ENCODE measurements at regions not wholly inside any gene's neighbourhood (a gene's known extent, or its start where the extent isn't known, plus 50 kb on each side); places are given as distances from the start of the nearest gene placed in this dataset.

- Histone ChIP-seq H3K9me3 (replicated peaks in 1 of 3) (no peaks in the 10 kb centered on the region), H3K4me3 (no peak overlapping the region), H3K27ac (no peak overlapping the region), H3K36me3 (replicated peaks in 1 of 2) (no peaks in the 10 kb centered on the region), H3K4me1 (replicated peaks in 1 of 2) (no peaks in the 10 kb centered on the region), H3K27me3 (no peaks in the 10 kb centered on the region)
- TF ChIP-seq POLR2A (IDR thresholded peaks at IDR 0.05): no peak
- TF ChIP-seq CTCF (IDR thresholded peaks at IDR 0.05): no peak
- intact Hi-C loops (cut with DNase I): no loop called here
- 30 to 42% (median 35%) methylated on average over 4 of the region's 4 CpGs for WGBS, 4 donors
- DNase-seq: no peak
These were observed 401.5 kb upstream of the GOLIM4 start for GRCh38 chr3:168497183-168497582.

- Histone ChIP-seq H3K36me3 (replicated peaks in 1 of 2) (no peaks in the 10 kb centered on the region), H3K27me3 (no peaks in the 10 kb centered on the region), H3K9me3 (replicated peaks in 1 of 3) (no peaks in the 10 kb centered on the region), H3K4me3 (no peak overlapping the region), H3K27ac (no peak overlapping the region), H3K4me1 (replicated peaks in 1 of 2) (no peaks in the 10 kb centered on the region)
- no peak for DNase-seq
- WGBS, 4 donors: 73 to 85% (median 79%) methylated on average over 2 of the region's 2 CpGs
- no peak for TF ChIP-seq POLR2A (IDR thresholded peaks at IDR 0.05)
- TF ChIP-seq CTCF (IDR thresholded peaks at IDR 0.05): no peak
- intact Hi-C loops (cut with DNase I): no loop called here
These were observed 400.2 kb upstream of the GOLIM4 start for GRCh38 chr3:168495932-168496331.

- Histone ChIP-seq H3K27me3 (no peaks in the 10 kb centered on the region), H3K27ac (no peak overlapping the region), H3K4me1 (replicated peaks in 1 of 2) (no peaks in the 10 kb centered on the region), H3K9me3 (replicated peaks in 1 of 3) (no peaks in the 10 kb centered on the region), H3K36me3 (replicated peaks in 1 of 2) (no peaks in the 10 kb centered on the region), H3K4me3 (no peak overlapping the region)
- intact Hi-C loops (cut with DNase I): no loop called here
- no peak for DNase-seq
- 73 to 85% (median 79%) methylated on average over 2 of the region's 2 CpGs for WGBS, 4 donors
- TF ChIP-seq CTCF (IDR thresholded peaks at IDR 0.05) (no peak), POLR2A (IDR thresholded peaks at IDR 0.05) (no peak)
These were observed 399.5 kb upstream of the GOLIM4 start for GRCh38 chr3:168495270-168495669.

GRCh38 chr3:168493412-168494205, 397.9 kb upstream of the GOLIM4 start:
- H3K36me3 ChIP-seq (replicated peaks in 1 of 2): no peaks in the 10 kb centered on the region
- no peaks in the 10 kb centered on the region for H3K9me3 ChIP-seq (replicated peaks in 1 of 3)
- no peak overlapping the region for H3K27ac ChIP-seq
- no peak for DNase-seq
- H3K27me3 ChIP-seq: no peaks in the 10 kb centered on the region
- no peak for TF ChIP-seq POLR2A (IDR thresholded peaks at IDR 0.05)
- TF ChIP-seq CTCF (IDR thresholded peaks at IDR 0.05): no peak
- no peaks in the 10 kb centered on the region for H3K4me1 ChIP-seq (replicated peaks in 1 of 2)
- intact Hi-C loops (cut with DNase I): no loop called here
- H3K4me3 ChIP-seq: no peak overlapping the region

Measured in adrenal gland (tissue), 9 donors.